Liver (tissue), 8 donors: ENCODE measurements at regions not wholly inside any gene's neighbourhood (a gene's known extent, or its start where the extent isn't known, plus 50 kb on each side); places are given as distances from the start of the nearest gene placed in this dataset.

Experiments used
- DNase-seq: peaks from one replicate; pipeline ENCODE4 v3.0.0-alpha.2; 2017; ENCODE audit warnings: low spot score
- H3K27ac ChIP-seq, 2 donors: one replicate each; pipeline ENCODE4 v1.7.0; 2013; ENCODE audit warnings: inconsistent platforms in 2 of 2, low read length in 2 of 2, control low read depth in 1 of 2, low read depth in 1 of 2, mild to moderate bottlenecking in 1 of 2
- H3K27me3 ChIP-seq, 4 donors: one replicate each; pipeline versions ENCODE4 v1.6.1 to v1.7.0; 2013; ENCODE audit warnings: low read length in 3 of 4, inconsistent platforms in 1 of 4, mild to moderate bottlenecking in 1 of 4, moderate library complexity in 1 of 4; ENCODE audit not compliant: control insufficient read depth in 4 of 4, insufficient read depth in 4 of 4
- H3K36me3 ChIP-seq, 4 donors: one replicate each; pipeline versions ENCODE4 v1.6.1 to v1.7.0; 2013; ENCODE audit warnings: low read length in 3 of 4, mild to moderate bottlenecking in 3 of 4, low read depth in 1 of 4, moderate library complexity in 1 of 4; ENCODE audit not compliant: control insufficient read depth in 4 of 4, insufficient read depth in 3 of 4
- H3K4me1 ChIP-seq, 4 donors: one replicate each; pipeline versions ENCODE4 v1.6.1 to v1.7.0; 2013; ENCODE audit warnings: low read length in 3 of 4, mild to moderate bottlenecking in 3 of 4, moderate library complexity in 1 of 4; ENCODE audit not compliant: control insufficient read depth in 4 of 4, insufficient read depth in 4 of 4
- H3K4me3 ChIP-seq, 3 donors: one replicate each; pipeline versions ENCODE4 v1.6.1 to v1.7.0; 2013; ENCODE audit warnings: low read length in 3 of 3, control low read depth in 1 of 3, low read depth in 1 of 3, mild to moderate bottlenecking in 1 of 3
- H3K9ac ChIP-seq, 2 donors: one replicate each; pipeline ENCODE4 v1.7.0; 2013; ENCODE audit warnings: low read length in 2 of 2, mild to moderate bottlenecking in 2 of 2, moderate library complexity in 2 of 2, control low read depth in 1 of 2, low read depth in 1 of 2
- H3K9me3 ChIP-seq, 4 donors: one replicate each; pipeline versions ENCODE4 v1.6.1 to v1.7.0; 2013; ENCODE audit warnings: low read length in 3 of 4; ENCODE audit not compliant: control insufficient read depth in 4 of 4
- EGR1 ChIP-seq, 2 donors: IDR thresholded peaks; 2 replicates each; pipeline ENCODE4 v1.6.1; 2016 to 2018; ENCODE audit warnings: antibody characterized with exemption in 2 of 2, low read depth in 2 of 2
- FOXA1 ChIP-seq: IDR thresholded peaks from 2 replicates; pipeline ENCODE4 v1.6.1; 2016; ENCODE audit warnings: antibody characterized with exemption
- FOXA2 ChIP-seq: IDR thresholded peaks from 2 replicates; pipeline ENCODE4 v1.6.1; 2016; ENCODE audit warnings: antibody characterized with exemption
- GABPA ChIP-seq, 2 donors: IDR thresholded peaks in 1 of 2; conservative IDR thresholded peaks in 1 of 2; 2 replicates each; pipeline ENCODE4 v1.6.1; 2016; ENCODE audit warnings: antibody characterized with exemption in 2 of 2, mild to moderate bottlenecking in 1 of 2, moderate library complexity in 1 of 2
- HNF4A ChIP-seq, 2 donors: conservative IDR thresholded peaks; 2 replicates each; pipeline ENCODE4 v1.6.1; 2016; ENCODE audit warnings: antibody characterized with exemption in 2 of 2, mild to moderate bottlenecking in 2 of 2
- HNF4G ChIP-seq: IDR thresholded peaks from 2 replicates; pipeline ENCODE4 v1.6.1; 2016; ENCODE audit warnings: antibody characterized with exemption
- JUND ChIP-seq, 2 donors: IDR thresholded peaks; 2 replicates each; pipeline ENCODE4 v1.6.1; 2016; ENCODE audit warnings: antibody characterized with exemption in 2 of 2
- NR2F2 ChIP-seq: IDR thresholded peaks from 2 replicates; pipeline ENCODE4 v1.6.1; 2016; ENCODE audit warnings: antibody characterized with exemption
- RAD21 ChIP-seq, 2 donors: IDR thresholded peaks; 2 replicates each; pipeline ENCODE4 v1.6.1; 2016; ENCODE audit warnings: antibody characterized with exemption in 2 of 2, mild to moderate bottlenecking in 2 of 2
- RXRA ChIP-seq, 2 donors: IDR thresholded peaks; 2 replicates each; pipeline ENCODE4 v1.6.1; 2017 to 2018; ENCODE audit warnings: antibody characterized with exemption in 2 of 2, mild to moderate bottlenecking in 1 of 2
- SP1 ChIP-seq: IDR thresholded peaks from 2 replicates; pipeline ENCODE4 v1.6.1; 2018; ENCODE audit warnings: antibody characterized with exemption, mild to moderate bottlenecking
- TAF1 ChIP-seq: conservative IDR thresholded peaks from 2 replicates; pipeline ENCODE4 v1.6.1; 2016; ENCODE audit warnings: antibody characterized with exemption, mild to moderate bottlenecking
- YY1 ChIP-seq: IDR thresholded peaks from 2 replicates; pipeline ENCODE4 v1.6.1; 2016; ENCODE audit warnings: antibody characterized with exemption, mild to moderate bottlenecking
- WGBS: extraction: QIAGEN DNeasy Blood & Tissue Kit; methylation state at CpG from one replicate; pipeline ENCODE4 v1.1.7; 2013; 5-methylcytosine and 5-hydroxymethylcytosine counted together
- TF ChIP-seq, protein P1 (sequence below): IDR thresholded peaks from 2 replicates; pipeline ENCODE4 v1.6.1; 2016; ENCODE audit warnings: antibody characterized with exemption
- TF ChIP-seq, protein P2 (sequence below): IDR thresholded peaks from 2 replicates; pipeline ENCODE4 v1.6.1; 2016; ENCODE audit warnings: antibody characterized with exemption
- TF ChIP-seq, protein P3 (sequence below): IDR thresholded peaks from 2 replicates; pipeline ENCODE4 v1.6.1; 2016; ENCODE audit warnings: antibody characterized with exemption, mild to moderate bottlenecking
- TF ChIP-seq, protein P4 (sequence below): IDR thresholded peaks from 2 replicates; pipeline ENCODE4 v1.6.1; 2016; ENCODE audit warnings: antibody characterized with exemption
- TF ChIP-seq, protein P5 (sequence below): fragments of 150-350 bp; IDR thresholded peaks from 2 replicates; pipeline ENCODE4 v1.5.1; 2017; ENCODE audit warnings: improper control_type of control experiment, low read depth, low read length; ENCODE audit not compliant: missing input control
- donor health status: healthy.
- donor health status: healthy.
- donor health status: healthy.
- donor health status: healthy.
- donor health status: healthy.

DNA sequence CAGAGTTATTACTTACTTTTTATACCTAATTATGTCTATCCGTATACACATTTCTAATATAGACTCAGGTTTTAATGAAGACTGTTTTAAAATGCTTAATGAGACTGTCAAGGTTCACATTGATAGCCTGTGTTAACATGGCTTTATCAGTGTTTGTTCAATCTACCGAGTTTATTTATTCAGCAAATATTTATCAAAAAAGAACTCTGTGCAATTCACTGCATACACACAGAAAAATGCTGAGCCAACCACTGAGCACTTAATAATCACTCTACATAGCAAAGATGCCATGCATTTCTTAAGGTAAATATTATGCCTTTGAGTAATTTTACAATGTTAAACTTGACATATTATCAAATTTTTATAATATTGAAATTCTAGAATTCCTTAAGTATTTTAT is 428.2 kb downstream of the ANXA1 start:
- no peak for DNase-seq
- peaks cover 0 to 18% (median 3%) of the 10 kb centered on the region in 4 donors for H3K27me3 ChIP-seq
- no peaks in the 10 kb centered on the region for H3K9me3 ChIP-seq
- no peak overlapping the region for H3K4me3 ChIP-seq
- 24% methylated on average over 2 of the region's 2 CpGs for WGBS
- H3K36me3 ChIP-seq, result no peaks in the 10 kb centered on the region
- TF ChIP-seq TAF1 (no peak), FOXA2 (peak; percentile 71), YY1 (peak; percentile 33), JUND (IDR thresholded peaks at IDR 0.05) (no peak), HNF4A (conservative IDR thresholded peaks at IDR 0.05) (peak; percentile 17 to 54), RXRA (IDR thresholded peaks at IDR 0.05) (peak in 1 of 2 donors; percentile 27), NR2F2 (no peak)
- TF ChIP-seq, protein P1, sequence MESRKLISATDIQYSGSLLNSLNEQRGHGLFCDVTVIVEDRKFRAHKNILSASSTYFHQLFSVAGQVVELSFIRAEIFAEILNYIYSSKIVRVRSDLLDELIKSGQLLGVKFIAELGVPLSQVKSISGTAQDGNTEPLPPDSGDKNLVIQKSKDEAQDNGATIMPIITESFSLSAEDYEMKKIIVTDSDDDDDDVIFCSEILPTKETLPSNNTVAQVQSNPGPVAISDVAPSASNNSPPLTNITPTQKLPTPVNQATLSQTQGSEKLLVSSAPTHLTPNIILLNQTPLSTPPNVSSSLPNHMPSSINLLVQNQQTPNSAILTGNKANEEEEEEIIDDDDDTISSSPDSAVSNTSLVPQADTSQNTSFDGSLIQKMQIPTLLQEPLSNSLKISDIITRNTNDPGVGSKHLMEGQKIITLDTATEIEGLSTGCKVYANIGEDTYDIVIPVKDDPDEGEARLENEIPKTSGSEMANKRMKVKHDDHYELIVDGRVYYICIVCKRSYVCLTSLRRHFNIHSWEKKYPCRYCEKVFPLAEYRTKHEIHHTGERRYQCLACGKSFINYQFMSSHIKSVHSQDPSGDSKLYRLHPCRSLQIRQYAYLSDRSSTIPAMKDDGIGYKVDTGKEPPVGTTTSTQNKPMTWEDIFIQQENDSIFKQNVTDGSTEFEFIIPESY, result peak; percentile 20
- H3K9ac ChIP-seq, result no peak overlapping the region
- H3K4me1 ChIP-seq, result peaks cover 2 to 17% (median 11%) of the 10 kb centered on the region in 4 donors
- H3K27ac ChIP-seq, result no peak overlapping the region

DNA sequence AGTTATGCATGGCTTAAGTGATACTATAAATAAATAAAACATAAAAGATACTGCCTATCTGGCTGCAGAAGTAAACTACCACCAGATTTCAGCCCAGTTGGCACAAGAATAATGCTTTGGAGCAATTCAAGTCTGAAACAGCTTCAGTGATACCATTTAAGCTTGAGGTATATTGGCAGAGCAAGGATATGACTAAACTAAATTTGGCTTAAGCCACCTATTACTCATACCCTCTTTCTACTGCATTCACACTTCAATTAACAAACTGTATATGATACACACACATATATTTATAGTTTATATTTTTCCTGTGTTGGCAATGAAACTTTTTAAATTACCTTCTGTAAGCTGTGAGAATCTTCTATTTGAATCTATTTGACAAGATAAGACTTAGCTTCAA is 431.9 kb downstream of the ANXA1 start:
- TF ChIP-seq RAD21 (IDR thresholded peaks at IDR 0.05) (no peak), HNF4G (no peak), HNF4A (conservative IDR thresholded peaks at IDR 0.05) (no peak), FOXA1 (no peak), TAF1 (no peak), GABPA (IDR thresholded peaks at IDR 0.05 in 1 of 2, conservative IDR thresholded peaks at IDR 0.05 in 1 of 2) (no peak), YY1 (no peak), SP1 (no peak), EGR1 (IDR thresholded peaks at IDR 0.05; ENCODE audit: low read depth in 2 of 2) (no peak), NR2F2 (no peak)
- TF ChIP-seq, protein P2, sequence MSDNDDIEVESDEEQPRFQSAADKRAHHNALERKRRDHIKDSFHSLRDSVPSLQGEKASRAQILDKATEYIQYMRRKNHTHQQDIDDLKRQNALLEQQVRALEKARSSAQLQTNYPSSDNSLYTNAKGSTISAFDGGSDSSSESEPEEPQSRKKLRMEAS, result no peak
- TF ChIP-seq, protein P3, sequence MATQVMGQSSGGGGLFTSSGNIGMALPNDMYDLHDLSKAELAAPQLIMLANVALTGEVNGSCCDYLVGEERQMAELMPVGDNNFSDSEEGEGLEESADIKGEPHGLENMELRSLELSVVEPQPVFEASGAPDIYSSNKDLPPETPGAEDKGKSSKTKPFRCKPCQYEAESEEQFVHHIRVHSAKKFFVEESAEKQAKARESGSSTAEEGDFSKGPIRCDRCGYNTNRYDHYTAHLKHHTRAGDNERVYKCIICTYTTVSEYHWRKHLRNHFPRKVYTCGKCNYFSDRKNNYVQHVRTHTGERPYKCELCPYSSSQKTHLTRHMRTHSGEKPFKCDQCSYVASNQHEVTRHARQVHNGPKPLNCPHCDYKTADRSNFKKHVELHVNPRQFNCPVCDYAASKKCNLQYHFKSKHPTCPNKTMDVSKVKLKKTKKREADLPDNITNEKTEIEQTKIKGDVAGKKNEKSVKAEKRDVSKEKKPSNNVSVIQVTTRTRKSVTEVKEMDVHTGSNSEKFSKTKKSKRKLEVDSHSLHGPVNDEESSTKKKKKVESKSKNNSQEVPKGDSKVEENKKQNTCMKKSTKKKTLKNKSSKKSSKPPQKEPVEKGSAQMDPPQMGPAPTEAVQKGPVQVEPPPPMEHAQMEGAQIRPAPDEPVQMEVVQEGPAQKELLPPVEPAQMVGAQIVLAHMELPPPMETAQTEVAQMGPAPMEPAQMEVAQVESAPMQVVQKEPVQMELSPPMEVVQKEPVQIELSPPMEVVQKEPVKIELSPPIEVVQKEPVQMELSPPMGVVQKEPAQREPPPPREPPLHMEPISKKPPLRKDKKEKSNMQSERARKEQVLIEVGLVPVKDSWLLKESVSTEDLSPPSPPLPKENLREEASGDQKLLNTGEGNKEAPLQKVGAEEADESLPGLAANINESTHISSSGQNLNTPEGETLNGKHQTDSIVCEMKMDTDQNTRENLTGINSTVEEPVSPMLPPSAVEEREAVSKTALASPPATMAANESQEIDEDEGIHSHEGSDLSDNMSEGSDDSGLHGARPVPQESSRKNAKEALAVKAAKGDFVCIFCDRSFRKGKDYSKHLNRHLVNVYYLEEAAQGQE, result no peak
- TF ChIP-seq, protein P4, sequence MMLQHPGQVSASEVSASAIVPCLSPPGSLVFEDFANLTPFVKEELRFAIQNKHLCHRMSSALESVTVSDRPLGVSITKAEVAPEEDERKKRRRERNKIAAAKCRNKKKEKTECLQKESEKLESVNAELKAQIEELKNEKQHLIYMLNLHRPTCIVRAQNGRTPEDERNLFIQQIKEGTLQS, result no peak
- TF ChIP-seq, protein P1, result no peak
- TF ChIP-seq, protein P5, sequence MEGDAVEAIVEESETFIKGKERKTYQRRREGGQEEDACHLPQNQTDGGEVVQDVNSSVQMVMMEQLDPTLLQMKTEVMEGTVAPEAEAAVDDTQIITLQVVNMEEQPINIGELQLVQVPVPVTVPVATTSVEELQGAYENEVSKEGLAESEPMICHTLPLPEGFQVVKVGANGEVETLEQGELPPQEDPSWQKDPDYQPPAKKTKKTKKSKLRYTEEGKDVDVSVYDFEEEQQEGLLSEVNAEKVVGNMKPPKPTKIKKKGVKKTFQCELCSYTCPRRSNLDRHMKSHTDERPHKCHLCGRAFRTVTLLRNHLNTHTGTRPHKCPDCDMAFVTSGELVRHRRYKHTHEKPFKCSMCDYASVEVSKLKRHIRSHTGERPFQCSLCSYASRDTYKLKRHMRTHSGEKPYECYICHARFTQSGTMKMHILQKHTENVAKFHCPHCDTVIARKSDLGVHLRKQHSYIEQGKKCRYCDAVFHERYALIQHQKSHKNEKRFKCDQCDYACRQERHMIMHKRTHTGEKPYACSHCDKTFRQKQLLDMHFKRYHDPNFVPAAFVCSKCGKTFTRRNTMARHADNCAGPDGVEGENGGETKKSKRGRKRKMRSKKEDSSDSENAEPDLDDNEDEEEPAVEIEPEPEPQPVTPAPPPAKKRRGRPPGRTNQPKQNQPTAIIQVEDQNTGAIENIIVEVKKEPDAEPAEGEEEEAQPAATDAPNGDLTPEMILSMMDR, result no peak
- Histone ChIP-seq H3K27ac (no peak overlapping the region), H3K4me1 (peaks cover 2 to 12% (median 9%) of the 10 kb centered on the region in 4 donors), H3K36me3 (no peaks in the 10 kb centered on the region), H3K27me3 (peaks cover 0 to 3% (median 0%) of the 10 kb centered on the region in 4 donors), H3K9me3 (no peaks in the 10 kb centered on the region), H3K9ac (no peak overlapping the region), H3K4me3 (no peak overlapping the region)
- no peak for DNase-seq
